HG03135 (cell line): ENCODE measurements at regions not wholly inside any gene's neighbourhood (a gene's known extent, or its start where the extent isn't known, plus 50 kb on each side); places are given as distances from the start of the nearest gene placed in this dataset.
"Not testable (repeated sequence)": the region's sequence is repeated elsewhere in the genome, so short reads cannot be mapped to it uniquely, and the experiment has no call there.

Experiments
- ATAC-seq: cut with Tn5 transposase; IDR thresholded peaks from one replicate; pipeline ENCODE4 v1.9.1; 2021; ENCODE audit warnings: mild to moderate bottlenecking, moderate library complexity; ENCODE audit not compliant: unreplicated experiment

- no peak for ATAC-seq
Measured at GRCh38 chr12:38157933-38158401, 158.6 kb upstream of the ALG10B start.

DNA sequence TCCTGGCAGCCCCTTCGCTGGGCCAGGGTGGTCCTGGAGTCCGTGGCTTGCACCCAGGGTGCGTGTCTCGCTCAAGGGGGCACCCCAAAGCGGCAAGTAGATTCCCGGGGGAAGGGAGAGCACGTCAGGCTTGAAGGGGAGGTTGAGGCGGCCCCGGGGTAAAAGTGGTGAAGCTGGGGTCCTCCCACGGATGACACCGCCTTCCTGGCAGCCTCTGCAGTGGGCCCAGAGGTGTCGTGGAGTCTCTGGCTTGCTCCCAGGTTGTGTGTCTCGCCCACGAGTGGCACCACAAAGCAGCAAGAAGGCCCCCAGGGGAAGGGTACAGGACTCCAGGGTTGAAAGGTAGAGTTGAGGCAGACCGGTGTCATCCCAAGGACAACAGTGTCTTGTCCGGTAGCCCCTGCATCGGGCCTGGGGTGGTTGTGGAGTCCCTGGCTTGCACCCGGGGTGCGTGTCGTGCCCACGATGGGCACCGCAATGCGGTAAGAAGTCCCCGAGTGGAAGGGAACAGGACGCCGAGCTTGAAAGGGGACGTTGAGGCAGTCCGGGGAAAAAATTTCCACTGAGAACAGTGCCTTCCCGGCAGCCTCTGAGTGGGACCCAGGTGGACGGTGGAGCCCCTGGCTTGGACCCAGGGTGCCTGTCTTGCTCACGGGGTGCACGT, 158.0 kb upstream of the ALG10B start:
- ATAC-seq, result no peak

- no peak for ATAC-seq
Measured at GRCh38 chr12:38159092-38159551, 157.5 kb upstream of the ALG10B start.

- ATAC-seq, result no peak
Measured at GRCh38 chr12:38159591-38160317, 156.8 kb upstream of the ALG10B start.

DNA sequence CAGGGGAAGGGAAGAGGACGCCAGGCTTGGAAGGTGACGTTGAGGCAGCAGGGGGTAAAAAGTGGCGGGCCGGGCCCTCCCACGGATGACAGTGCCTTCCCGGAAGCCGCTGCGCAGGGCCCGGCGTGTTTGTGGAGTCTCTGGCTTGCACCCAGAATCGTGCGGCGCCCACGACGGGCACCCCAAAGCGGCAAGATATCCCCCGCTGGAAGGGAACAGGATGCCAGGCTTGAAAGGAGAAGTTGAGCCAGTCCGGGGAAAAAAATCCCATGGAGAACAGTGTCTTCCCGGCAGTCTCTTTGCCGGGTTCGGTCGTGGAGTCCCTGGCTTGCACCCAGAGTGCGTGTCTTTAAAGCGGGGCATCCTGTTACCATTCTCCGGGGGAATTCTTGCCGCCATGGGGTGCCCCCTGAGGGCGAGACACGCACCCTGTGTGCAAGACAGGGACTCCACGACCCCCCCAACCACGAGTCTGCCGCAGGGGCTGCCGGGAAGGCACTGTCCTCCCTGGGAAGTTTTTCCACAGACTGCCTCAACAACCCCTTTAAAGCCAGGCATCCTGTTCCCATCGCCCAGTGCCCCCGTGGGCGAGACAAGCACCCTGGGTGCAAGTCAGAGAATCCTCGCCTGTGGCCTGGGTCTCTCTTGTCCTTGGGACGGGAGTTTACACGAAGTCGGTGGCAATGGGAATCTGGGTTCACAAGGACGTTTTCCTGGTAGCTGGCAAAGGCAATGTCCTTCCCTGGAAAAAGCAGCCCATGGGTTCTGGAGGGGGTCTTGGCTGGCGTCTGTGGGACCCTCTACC, 156.1 kb upstream of the ALG10B start:
- no peak for ATAC-seq

GRCh38 chr12:38161123-38162000, 155.2 kb upstream of the ALG10B start:
- ATAC-seq, result no peak

- ATAC-seq, result no peak
Measured at GRCh38 chr12:38162013-38162412, 154.6 kb upstream of the ALG10B start.

DNA sequence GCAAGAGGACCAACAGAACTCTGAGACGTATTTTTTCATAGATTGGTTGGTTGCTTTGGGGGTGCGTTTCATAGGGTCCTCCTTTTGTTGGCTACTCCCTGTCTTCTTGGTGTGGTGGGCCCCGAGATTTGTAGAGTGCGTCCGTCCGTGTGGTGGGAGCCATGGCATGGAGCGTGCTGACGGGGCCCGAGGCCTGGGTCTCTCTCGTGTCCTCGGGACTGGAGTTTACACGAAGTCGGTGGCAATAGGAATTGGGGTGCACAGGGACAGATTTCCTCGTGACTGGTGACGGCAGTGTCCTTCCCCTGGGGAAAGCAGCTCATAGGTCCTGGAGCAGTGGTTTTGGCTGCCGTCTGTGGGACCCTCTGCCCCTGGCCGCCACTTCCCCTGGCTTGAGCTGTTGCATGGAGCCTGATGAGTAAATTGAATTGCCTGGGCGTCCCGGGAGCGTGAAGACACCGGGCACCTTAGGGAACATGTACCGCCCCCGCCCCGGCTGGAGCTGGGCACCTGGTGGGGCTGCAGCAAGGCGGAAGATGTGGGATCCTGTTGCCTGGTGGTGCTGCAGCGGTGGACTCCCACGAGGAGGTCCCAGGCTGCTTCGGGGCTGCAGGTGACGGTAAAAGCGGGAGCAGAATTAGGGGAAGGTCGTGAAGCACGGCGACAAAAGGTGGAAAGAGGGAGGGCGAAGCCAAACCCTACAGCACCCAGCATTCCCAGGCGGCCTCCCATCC, 153.7 kb upstream of the ALG10B start:
- ATAC-seq, result no peak

GRCh38 chr12:38163442-38163801, 153.2 kb upstream of the ALG10B start:
- ATAC-seq, result no peak

DNA sequence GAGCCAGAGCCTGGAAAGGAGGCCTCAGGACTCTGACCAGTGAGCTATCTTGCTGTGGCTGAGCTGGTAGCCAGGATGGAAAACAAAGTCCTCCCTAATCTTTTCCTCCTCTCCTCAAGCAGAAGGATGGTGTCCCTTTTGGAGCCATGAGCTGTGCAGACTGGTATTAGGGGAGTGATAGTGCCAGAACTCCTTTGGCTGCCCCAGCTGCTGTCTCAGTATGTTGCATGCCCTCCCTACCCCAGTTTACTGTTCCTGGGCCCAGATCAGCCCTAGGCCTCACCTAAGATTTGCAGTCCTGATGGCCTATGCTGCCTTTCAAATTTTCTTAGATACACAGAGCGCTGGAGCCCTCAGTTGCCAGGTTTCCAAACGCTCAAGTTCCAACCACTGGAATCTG, 150.3 kb upstream of the ALG10B start:
- ATAC-seq, result no peak

DNA sequence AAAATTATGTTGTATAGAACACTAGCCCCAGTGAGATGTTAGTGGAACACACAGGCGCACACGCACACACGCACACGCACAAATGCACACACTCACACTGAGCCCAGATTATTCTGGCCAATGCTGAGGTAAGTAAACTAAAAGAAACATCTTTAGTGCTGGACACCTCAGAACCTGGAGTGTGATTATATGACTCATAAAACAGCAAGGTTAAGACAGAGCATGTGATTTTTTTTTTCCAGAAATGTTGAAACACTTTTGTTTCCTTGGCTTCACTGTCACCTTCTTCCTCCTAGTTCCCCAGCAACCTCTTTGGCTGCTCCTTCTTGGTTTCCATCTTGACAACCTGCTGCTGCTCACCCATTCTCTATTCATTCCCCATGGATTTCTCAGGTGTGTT, 141.0 kb upstream of the ALG10B start:
- no peak for ATAC-seq

GRCh38 chr12:38183617-38184016, 133.0 kb upstream of the ALG10B start:
- ATAC-seq, result not testable (repeated sequence)

- ATAC-seq, result not testable (repeated sequence)
Measured at GRCh38 chr12:38197286-38197685, 119.3 kb upstream of the ALG10B start.

- no peak for ATAC-seq
Measured at GRCh38 chr12:38201461-38202276, 114.9 kb upstream of the ALG10B start.

- no peak for ATAC-seq
Measured at GRCh38 chr12:38204831-38205230, 111.7 kb upstream of the ALG10B start.

DNA sequence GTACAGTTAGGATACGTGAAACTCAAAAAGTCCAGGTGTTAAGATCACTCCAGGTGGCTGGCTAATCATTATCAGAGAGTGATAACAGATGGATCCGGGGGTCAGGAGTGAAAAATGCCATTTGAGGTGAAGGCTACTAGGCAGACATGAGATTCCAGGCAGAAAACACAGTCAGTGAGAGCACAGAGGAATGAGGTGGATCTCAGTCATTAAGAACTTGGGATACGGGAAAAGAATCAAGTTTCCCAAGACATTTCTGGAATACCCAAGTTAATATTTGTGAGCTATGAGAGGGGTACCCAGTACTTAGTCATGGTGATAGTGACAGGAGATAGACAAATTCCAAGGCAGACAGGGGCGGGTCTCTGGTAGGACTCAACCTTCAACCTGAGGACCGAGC, 94.6 kb upstream of the ALG10B start:
- no peak for ATAC-seq

GRCh38 chr12:38238328-38238727, 78.2 kb upstream of the ALG10B start:
- not testable (repeated sequence) for ATAC-seq

DNA sequence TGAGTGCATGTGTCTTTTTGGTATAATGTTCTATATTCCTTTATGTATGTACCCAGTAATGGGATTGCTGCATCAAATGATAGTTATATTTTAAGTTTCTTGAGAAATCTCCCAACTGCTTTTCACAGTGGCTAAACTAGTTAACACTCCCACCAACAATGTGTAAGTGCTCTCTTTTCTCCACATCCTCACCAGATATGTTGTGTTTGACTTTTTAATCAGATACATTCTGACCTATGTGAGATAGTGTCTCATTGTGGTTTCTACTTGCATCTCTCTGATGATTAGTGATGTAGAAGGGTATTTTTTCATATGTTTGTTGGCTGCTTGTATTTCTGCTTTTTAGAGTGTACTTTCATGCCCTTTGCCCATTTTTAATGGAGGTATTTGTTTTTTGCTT, 62.8 kb upstream of the ALG10B start:
- ATAC-seq, result no peak

DNA sequence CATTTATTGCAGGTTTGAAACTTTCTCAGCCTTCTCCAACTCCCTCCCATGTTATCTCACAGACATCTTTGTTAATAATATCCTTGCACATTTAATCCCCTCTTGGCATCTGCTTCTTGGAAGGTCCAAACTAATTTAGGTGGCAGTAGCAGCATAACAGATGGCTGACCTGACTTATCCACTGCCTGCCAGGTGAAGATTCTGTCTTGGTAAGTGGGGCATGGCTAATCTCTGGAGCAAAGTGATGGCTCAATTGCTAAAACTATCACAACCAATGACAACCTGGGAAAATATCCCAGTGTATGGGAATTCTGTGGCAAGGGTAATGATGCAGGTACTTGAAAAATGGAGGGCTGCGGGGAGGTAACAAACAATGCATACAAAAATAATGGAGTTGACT, 58.2 kb upstream of the ALG10B start:
- no peak for ATAC-seq
